HCT116 (cell line): ENCODE measurements at regions not wholly inside any gene's neighbourhood (a gene's known extent, or its start where the extent isn't known, plus 50 kb on each side); places are given as distances from the start of the nearest gene placed in this dataset.

ENCODE experiments used
- CTCF ChIP-seq, 3 experiments: fragments of 200-600 bp in 1 of 3; sonication (generic) in 1 of 3; IDR thresholded peaks in 2 of 3; conservative IDR thresholded peaks in 1 of 3; 2 replicates each; pipeline ENCODE4 v1.5.1; 2012 to 2017; ENCODE audit warnings: low read depth in 2 of 3, low read length in 2 of 3, antibody characterized with exemption in 1 of 3, borderline replicate concordance in 1 of 3, control low read depth in 1 of 3, mild to moderate bottlenecking in 1 of 3, mixed read lengths in 1 of 3, mixed run types in 1 of 3, moderate library complexity in 1 of 3; ENCODE audit not compliant: insufficient read depth in 1 of 3
- EZH2 ChIP-seq: fragments of 200-600 bp; sonication (generic); IDR thresholded peaks from 2 replicates; pipeline ENCODE4 v1.6.1; 2017; ENCODE audit warnings: antibody characterized with exemption, mixed run types
- POLR2AphosphoS5 ChIP-seq: IDR thresholded peaks from 2 replicates; pipeline ENCODE4 v1.6.1; 2011; ENCODE audit warnings: mild to moderate bottlenecking, low read depth, low read length, moderate library complexity
- TF ChIP-seq, protein P1 (sequence below): IDR thresholded peaks from 2 replicates; pipeline ENCODE4 v1.6.1; 2012

DNA sequence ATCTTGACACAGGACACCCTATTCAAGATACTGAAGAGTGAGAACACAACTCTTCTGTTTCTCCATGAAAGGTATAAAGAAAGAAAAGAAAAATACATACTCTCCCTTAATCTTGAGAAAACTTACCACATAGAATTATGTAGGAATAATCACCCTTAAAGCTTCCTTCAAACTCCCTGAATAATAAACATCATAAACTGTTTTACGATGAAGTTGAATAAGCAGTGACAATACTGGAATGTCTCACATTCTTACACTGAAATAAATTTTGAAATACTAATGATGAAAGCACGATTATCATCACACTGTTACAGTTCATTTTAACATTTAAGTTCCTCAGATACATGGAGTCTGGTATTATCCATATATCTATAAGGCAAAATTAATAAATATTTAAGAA lies 306.2 kb downstream of the IPMK start:
- no peak for TF ChIP-seq EZH2
- TF ChIP-seq CTCF (IDR thresholded peaks at IDR 0.05 in 2 of 3, conservative IDR thresholded peaks at IDR 0.05 in 1 of 3; ENCODE audit: borderline replicate concordance in 1 of 3, insufficient read depth in 1 of 3, low read depth in 2 of 3, low read length in 2 of 3), result no peak
- TF ChIP-seq POLR2AphosphoS5, result no peak
- TF ChIP-seq, protein P1, sequence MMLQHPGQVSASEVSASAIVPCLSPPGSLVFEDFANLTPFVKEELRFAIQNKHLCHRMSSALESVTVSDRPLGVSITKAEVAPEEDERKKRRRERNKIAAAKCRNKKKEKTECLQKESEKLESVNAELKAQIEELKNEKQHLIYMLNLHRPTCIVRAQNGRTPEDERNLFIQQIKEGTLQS, result no peak
